Endodermal cell (in vitro differentiated cells): ENCODE measurements at regions not wholly inside any gene's neighbourhood (a gene's known extent, or its start where the extent isn't known, plus 50 kb on each side); places are given as distances from the start of the nearest gene placed in this dataset.
A peak's percentile ranks its signal among the peaks of the same experiment; 100 is the strongest.

Experiments used
- DNase-seq: peaks from one replicate; pipeline ENCODE4 v3.0.0-alpha.2; 2017
- H3K27ac ChIP-seq: 2 replicates; pipeline ENCODE4 v1.5.1; 2013; ENCODE audit warnings: mild to moderate bottlenecking, low read depth, low read length, moderate library complexity
- H3K27me3 ChIP-seq: 2 replicates; pipeline ENCODE4 v1.6.1; 2013; ENCODE audit warnings: mild to moderate bottlenecking, low read length, moderate library complexity; ENCODE audit not compliant: insufficient read depth, control insufficient read depth, poor library complexity, severe bottlenecking
- H3K36me3 ChIP-seq: 2 replicates; pipeline ENCODE4 v1.7.0; 2013; ENCODE audit warnings: mild to moderate bottlenecking, low read length, moderate library complexity; ENCODE audit not compliant: control insufficient read depth, insufficient read depth
- H3K4me1 ChIP-seq: one replicate; pipeline ENCODE4 v1.7.0; 2013; ENCODE audit warnings: low read length; ENCODE audit not compliant: control insufficient read depth, insufficient read depth
- H3K4me3 ChIP-seq: 2 replicates; pipeline ENCODE4 v1.5.1; 2013; ENCODE audit warnings: mild to moderate bottlenecking, low read length, moderate library complexity
- H3K9ac ChIP-seq: 2 replicates; pipeline ENCODE4 v1.6.1; 2013; ENCODE audit warnings: mild to moderate bottlenecking, low read length, moderate library complexity; ENCODE audit not compliant: poor library complexity, severe bottlenecking; ENCODE audit errors: extremely low read depth
- H3K9me3 ChIP-seq: 2 replicates; pipeline ENCODE4 v1.6.1; 2013; ENCODE audit warnings: mild to moderate bottlenecking, low read length, moderate library complexity; ENCODE audit not compliant: control insufficient read depth
- H3K27ac Mint-ChIP-seq: 2 replicates; pipeline ENCODE4 v1.8.0; 2020; ENCODE audit warnings: mixed read lengths
- H3K27me3 Mint-ChIP-seq: 2 replicates; pipeline ENCODE4 v1.8.0; 2021; ENCODE audit warnings: mild to moderate bottlenecking, mixed read lengths; ENCODE audit not compliant: insufficient read depth
- H3K36me3 Mint-ChIP-seq: 2 replicates; pipeline ENCODE4 v1.8.0; 2020; ENCODE audit warnings: low read depth, mixed read lengths
- H3K4me1 Mint-ChIP-seq: 2 replicates; pipeline ENCODE4 v1.8.0; 2020; ENCODE audit warnings: mixed read lengths
- H3K4me3 Mint-ChIP-seq: 2 replicates; pipeline ENCODE4 v1.8.0; 2020; ENCODE audit warnings: mild to moderate bottlenecking, moderate library complexity, mixed read lengths
- H3K9me3 Mint-ChIP-seq: 2 replicates; pipeline ENCODE4 v1.8.0; 2020; ENCODE audit warnings: mild to moderate bottlenecking, mixed read lengths
- WGBS, 2 experiments: methylation state at CpG; one replicate each; pipeline versions ENCODE4 v1.1.5 to v1.1.7; 2013; ENCODE audit warnings: missing lambda C conversion rate in 2 of 2, mixed read lengths in 1 of 2; ENCODE audit not compliant: insufficient coverage in 1 of 2, insufficient read length in 1 of 2; 5-methylcytosine and 5-hydroxymethylcytosine counted together
- TF ChIP-seq, protein P1 (sequence below): fragments of 200-600 bp; sonication (generic); conservative IDR thresholded peaks from 2 replicates; pipeline ENCODE4 v1.5.0; 2021; ENCODE audit warnings: antibody characterized with exemption, mild to moderate bottlenecking

- WGBS, 2 experiments: 93 to 100% methylated on average over 5 to 6 of the region's 6 CpGs
Measured at GRCh38 chr13:50668049-50668448, 175.4 kb downstream of the DLEU7 start.

DNA sequence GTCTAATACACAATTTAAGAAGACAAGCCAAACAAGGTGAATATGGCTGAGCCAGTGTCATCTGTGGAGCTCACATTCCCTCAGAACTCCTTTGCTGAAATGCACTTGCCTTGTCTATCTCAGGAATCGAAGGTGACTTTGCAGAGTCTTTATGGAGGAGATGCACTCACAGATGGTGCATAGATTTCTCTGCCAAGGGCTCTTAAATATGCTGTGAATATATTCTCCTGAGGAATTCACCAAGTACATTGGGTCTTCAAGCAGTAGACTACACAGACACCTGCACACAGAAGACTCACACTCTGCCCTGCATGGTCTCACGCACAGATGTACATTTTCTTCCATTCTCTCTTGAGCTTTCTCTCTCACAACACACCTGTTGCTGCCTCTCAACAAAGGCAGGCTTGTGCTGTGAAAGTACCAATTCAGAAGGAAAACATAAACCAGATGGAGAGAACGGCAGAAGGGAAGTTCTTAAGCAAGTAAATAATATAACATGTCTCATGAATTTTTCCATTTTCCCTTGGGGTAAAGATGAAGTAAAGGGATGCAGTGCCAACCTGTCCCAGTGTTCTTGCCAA is 174.7 kb downstream of the DLEU7 start:
- H3K4me3 ChIP-seq: no peak overlapping the region
- no peaks in the 10 kb centered on the region for H3K9me3 Mint-ChIP-seq
- H3K36me3 Mint-ChIP-seq: no peaks in the 10 kb centered on the region
- H3K27ac ChIP-seq: no peak overlapping the region
- 85 to 100% methylated on average over 1 to 3 of the region's 3 CpGs for WGBS, 2 experiments
- H3K9me3 ChIP-seq: no peaks in the 10 kb centered on the region
- peaks cover 7% of the 10 kb centered on the region for H3K4me1 ChIP-seq
- no peak overlapping the region for H3K9ac ChIP-seq
- H3K27me3 ChIP-seq: no peaks in the 10 kb centered on the region
- no peak overlapping the region for H3K4me3 Mint-ChIP-seq
- TF ChIP-seq, protein P1, sequence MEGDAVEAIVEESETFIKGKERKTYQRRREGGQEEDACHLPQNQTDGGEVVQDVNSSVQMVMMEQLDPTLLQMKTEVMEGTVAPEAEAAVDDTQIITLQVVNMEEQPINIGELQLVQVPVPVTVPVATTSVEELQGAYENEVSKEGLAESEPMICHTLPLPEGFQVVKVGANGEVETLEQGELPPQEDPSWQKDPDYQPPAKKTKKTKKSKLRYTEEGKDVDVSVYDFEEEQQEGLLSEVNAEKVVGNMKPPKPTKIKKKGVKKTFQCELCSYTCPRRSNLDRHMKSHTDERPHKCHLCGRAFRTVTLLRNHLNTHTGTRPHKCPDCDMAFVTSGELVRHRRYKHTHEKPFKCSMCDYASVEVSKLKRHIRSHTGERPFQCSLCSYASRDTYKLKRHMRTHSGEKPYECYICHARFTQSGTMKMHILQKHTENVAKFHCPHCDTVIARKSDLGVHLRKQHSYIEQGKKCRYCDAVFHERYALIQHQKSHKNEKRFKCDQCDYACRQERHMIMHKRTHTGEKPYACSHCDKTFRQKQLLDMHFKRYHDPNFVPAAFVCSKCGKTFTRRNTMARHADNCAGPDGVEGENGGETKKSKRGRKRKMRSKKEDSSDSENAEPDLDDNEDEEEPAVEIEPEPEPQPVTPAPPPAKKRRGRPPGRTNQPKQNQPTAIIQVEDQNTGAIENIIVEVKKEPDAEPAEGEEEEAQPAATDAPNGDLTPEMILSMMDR: no peak
- H3K27ac Mint-ChIP-seq: no peak overlapping the region
- H3K27me3 Mint-ChIP-seq: peaks cover 15% of the 10 kb centered on the region
- no peak for DNase-seq
- no peaks in the 10 kb centered on the region for H3K36me3 ChIP-seq
- H3K4me1 Mint-ChIP-seq: peaks cover 11% of the 10 kb centered on the region

More at GRCh38 chr13:50668049-50668448, 175.4 kb downstream of the DLEU7 start:
- no peaks in the 10 kb centered on the region for H3K9me3 Mint-ChIP-seq
- H3K4me3 Mint-ChIP-seq: no peak overlapping the region
- Histone ChIP-seq H3K4me1 (peaks cover 7% of the 10 kb centered on the region), H3K27me3 (no peaks in the 10 kb centered on the region), H3K9ac (no peak overlapping the region), H3K9me3 (no peaks in the 10 kb centered on the region), H3K27ac (no peak overlapping the region), H3K36me3 (no peaks in the 10 kb centered on the region), H3K4me3 (no peak overlapping the region)
- peaks cover 11% of the 10 kb centered on the region for H3K27me3 Mint-ChIP-seq
- DNase-seq: no peak
- no peak overlapping the region for H3K27ac Mint-ChIP-seq
- H3K4me1 Mint-ChIP-seq: peaks cover 11% of the 10 kb centered on the region
- TF ChIP-seq, protein P1: no peak
- no peaks in the 10 kb centered on the region for H3K36me3 Mint-ChIP-seq

- peaks cover 15% of the 10 kb centered on the region for H3K27me3 Mint-ChIP-seq
- no peaks in the 10 kb centered on the region for H3K9me3 Mint-ChIP-seq
- H3K9ac ChIP-seq: no peak overlapping the region
- TF ChIP-seq, protein P1: no peak
- no peak overlapping the region for H3K4me3 Mint-ChIP-seq
- no peaks in the 10 kb centered on the region for H3K9me3 ChIP-seq
- DNase-seq: peak; percentile 51
- 88 to 95% methylated on average over 7 to 8 of the region's 8 CpGs for WGBS, 2 experiments
- peaks cover 11% of the 10 kb centered on the region for H3K4me1 Mint-ChIP-seq
- peaks cover 7% of the 10 kb centered on the region for H3K4me1 ChIP-seq
- no peak overlapping the region for H3K4me3 ChIP-seq
- H3K27ac ChIP-seq: no peak overlapping the region
- H3K36me3 ChIP-seq: no peaks in the 10 kb centered on the region
- H3K27me3 ChIP-seq: no peaks in the 10 kb centered on the region
- no peaks in the 10 kb centered on the region for H3K36me3 Mint-ChIP-seq
- H3K27ac Mint-ChIP-seq: no peak overlapping the region
Measured at GRCh38 chr13:50670272-50670671, 173.2 kb downstream of the DLEU7 start.
